K562 (cell line): ENCODE measurements at regions not wholly inside any gene's neighbourhood (a gene's known extent, or its start where the extent isn't known, plus 50 kb on each side); places are given as distances from the start of the nearest gene placed in this dataset.

Source experiments
- EZH2 ChIP-seq: IDR thresholded peaks from 2 replicates; pipeline ENCODE4 v1.6.1; 2012; ENCODE audit warnings: low read depth, mild to moderate bottlenecking, inconsistent platforms, low read length, borderline replicate concordance
- NR1H2 ChIP-seq: sonication (generic); formaldehyde crosslinking; IDR thresholded peaks from 2 replicates; pipeline ENCODE4 v1.4.0; 2020; ENCODE audit warnings: mild to moderate bottlenecking, missing genetic modification reagents
- PHF8 ChIP-seq: fragments of 200-600 bp; sonication (generic); IDR thresholded peaks from 2 replicates; pipeline ENCODE4 v1.6.1; 2012; ENCODE audit warnings: mixed run types, mild to moderate bottlenecking, inconsistent platforms, low read length, moderate library complexity, borderline replicate concordance
- POLR3G ChIP-seq: IDR thresholded peaks from 2 replicates; pipeline ENCODE4 v1.6.1; 2011; ENCODE audit not compliant: insufficient read length, insufficient replicate concordance; ENCODE audit errors: extremely low read depth
- SAP30 ChIP-seq: fragments of 200-600 bp; sonication (generic); IDR thresholded peaks from 2 replicates; pipeline ENCODE4 v1.6.1; 2012; ENCODE audit warnings: borderline replicate concordance, low read depth, mild to moderate bottlenecking, moderate library complexity, low read length, control low read depth, inconsistent platforms; ENCODE audit not compliant: insufficient read depth, poor library complexity, severe bottlenecking
- SMAD1 ChIP-seq: fragments of 150-350 bp; IDR thresholded peaks from 2 replicates; pipeline ENCODE4 v1.6.1; 2014; ENCODE audit warnings: low read length, low read depth; ENCODE audit not compliant: partially characterized antibody
- VEZF1 ChIP-seq: fragments of 200-800 bp; sonication (Bioruptor generic); IDR thresholded peaks from 2 replicates; pipeline ENCODE4 v1.6.1; 2017; ENCODE audit warnings: missing genetic modification characterization, missing compliant biosample characterization
- ZC3H8 ChIP-seq: fragments of 450-650 bp; IDR thresholded peaks from 2 replicates; pipeline ENCODE4 v1.6.1; 2017
- ZNF174 ChIP-seq: fragments of 250-450 bp; sonication (Bioruptor Pico); IDR thresholded peaks from 2 replicates; pipeline ENCODE4 v1.4.0; 2020; ENCODE audit warnings: mild to moderate bottlenecking
- ZNF239 ChIP-seq: fragments of 250-450 bp; sonication (Bioruptor Pico); IDR thresholded peaks from 2 replicates; pipeline ENCODE4 v1.4.0; 2020; ENCODE audit warnings: mild to moderate bottlenecking
- ZNF551 ChIP-seq: fragments of 250-450 bp; sonication (Bioruptor Pico); IDR thresholded peaks from 2 replicates; pipeline ENCODE4 v1.5.0; 2021; ENCODE audit warnings: mild to moderate bottlenecking, moderate library complexity
- ZNF717 ChIP-seq: fragments of 250-450 bp; sonication (Bioruptor Pico); IDR thresholded peaks from 2 replicates; pipeline ENCODE4 v1.5.0; 2021
- TF ChIP-seq, protein P1 (sequence below): fragments of 250-450 bp; sonication (Bioruptor Pico); IDR thresholded peaks from 2 replicates; pipeline ENCODE4 v1.4.0; 2020
- TF ChIP-seq, protein P2 (sequence below): fragments of 200-800 bp; sonication (Bioruptor generic); IDR thresholded peaks from 2 replicates; pipeline ENCODE4 v1.6.1; 2016; ENCODE audit warnings: missing genetic modification characterization, missing compliant biosample characterization
- TF ChIP-seq, protein P3 (sequence below), 2 experiments: fragments of 450-650 bp in 1 of 2; sonication (generic) in 1 of 2; formaldehyde crosslinking in 1 of 2; IDR thresholded peaks in 1 of 2; conservative IDR thresholded peaks in 1 of 2; 2 replicates each; pipeline versions ENCODE4 v1.6.1 to v1.8.1; 2016 to 2023; ENCODE audit warnings: mild to moderate bottlenecking in 2 of 2, moderate library complexity in 2 of 2, inconsistent platforms in 1 of 2, missing genetic modification reagents in 1 of 2

GRCh38 chr22:49629261-49629570 is 198.5 kb downstream of the BRD1 start (continued):
- TF ChIP-seq, protein P1, sequence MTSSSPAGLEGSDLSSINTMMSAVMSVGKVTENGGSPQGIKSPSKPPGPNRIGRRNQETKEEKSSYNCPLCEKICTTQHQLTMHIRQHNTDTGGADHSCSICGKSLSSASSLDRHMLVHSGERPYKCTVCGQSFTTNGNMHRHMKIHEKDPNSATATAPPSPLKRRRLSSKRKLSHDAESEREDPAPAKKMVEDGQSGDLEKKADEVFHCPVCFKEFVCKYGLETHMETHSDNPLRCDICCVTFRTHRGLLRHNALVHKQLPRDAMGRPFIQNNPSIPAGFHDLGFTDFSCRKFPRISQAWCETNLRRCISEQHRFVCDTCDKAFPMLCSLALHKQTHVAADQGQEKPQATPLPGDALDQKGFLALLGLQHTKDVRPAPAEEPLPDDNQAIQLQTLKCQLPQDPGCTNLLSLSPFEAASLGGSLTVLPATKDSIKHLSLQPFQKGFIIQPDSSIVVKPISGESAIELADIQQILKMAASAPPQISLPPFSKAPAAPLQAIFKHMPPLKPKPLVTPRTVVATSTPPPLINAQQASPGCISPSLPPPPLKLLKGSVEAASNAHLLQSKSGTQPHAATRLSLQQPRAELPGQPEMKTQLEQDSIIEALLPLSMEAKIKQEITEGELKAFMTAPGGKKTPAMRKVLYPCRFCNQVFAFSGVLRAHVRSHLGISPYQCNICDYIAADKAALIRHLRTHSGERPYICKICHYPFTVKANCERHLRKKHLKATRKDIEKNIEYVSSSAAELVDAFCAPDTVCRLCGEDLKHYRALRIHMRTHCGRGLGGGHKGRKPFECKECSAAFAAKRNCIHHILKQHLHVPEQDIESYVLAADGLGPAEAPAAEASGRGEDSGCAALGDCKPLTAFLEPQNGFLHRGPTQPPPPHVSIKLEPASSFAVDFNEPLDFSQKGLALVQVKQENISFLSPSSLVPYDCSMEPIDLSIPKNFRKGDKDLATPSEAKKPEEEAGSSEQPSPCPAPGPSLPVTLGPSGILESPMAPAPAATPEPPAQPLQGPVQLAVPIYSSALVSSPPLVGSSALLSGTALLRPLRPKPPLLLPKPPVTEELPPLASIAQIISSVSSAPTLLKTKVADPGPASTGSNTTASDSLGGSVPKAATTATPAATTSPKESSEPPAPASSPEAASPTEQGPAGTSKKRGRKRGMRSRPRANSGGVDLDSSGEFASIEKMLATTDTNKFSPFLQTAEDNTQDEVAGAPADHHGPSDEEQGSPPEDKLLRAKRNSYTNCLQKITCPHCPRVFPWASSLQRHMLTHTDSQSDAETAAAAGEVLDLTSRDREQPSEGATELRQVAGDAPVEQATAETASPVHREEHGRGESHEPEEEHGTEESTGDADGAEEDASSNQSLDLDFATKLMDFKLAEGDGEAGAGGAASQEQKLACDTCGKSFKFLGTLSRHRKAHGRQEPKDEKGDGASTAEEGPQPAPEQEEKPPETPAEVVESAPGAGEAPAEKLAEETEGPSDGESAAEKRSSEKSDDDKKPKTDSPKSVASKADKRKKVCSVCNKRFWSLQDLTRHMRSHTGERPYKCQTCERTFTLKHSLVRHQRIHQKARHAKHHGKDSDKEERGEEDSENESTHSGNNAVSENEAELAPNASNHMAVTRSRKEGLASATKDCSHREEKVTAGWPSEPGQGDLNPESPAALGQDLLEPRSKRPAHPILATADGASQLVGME (CRISPR knock-in tag) = no peak
- TF ChIP-seq, protein P2, sequence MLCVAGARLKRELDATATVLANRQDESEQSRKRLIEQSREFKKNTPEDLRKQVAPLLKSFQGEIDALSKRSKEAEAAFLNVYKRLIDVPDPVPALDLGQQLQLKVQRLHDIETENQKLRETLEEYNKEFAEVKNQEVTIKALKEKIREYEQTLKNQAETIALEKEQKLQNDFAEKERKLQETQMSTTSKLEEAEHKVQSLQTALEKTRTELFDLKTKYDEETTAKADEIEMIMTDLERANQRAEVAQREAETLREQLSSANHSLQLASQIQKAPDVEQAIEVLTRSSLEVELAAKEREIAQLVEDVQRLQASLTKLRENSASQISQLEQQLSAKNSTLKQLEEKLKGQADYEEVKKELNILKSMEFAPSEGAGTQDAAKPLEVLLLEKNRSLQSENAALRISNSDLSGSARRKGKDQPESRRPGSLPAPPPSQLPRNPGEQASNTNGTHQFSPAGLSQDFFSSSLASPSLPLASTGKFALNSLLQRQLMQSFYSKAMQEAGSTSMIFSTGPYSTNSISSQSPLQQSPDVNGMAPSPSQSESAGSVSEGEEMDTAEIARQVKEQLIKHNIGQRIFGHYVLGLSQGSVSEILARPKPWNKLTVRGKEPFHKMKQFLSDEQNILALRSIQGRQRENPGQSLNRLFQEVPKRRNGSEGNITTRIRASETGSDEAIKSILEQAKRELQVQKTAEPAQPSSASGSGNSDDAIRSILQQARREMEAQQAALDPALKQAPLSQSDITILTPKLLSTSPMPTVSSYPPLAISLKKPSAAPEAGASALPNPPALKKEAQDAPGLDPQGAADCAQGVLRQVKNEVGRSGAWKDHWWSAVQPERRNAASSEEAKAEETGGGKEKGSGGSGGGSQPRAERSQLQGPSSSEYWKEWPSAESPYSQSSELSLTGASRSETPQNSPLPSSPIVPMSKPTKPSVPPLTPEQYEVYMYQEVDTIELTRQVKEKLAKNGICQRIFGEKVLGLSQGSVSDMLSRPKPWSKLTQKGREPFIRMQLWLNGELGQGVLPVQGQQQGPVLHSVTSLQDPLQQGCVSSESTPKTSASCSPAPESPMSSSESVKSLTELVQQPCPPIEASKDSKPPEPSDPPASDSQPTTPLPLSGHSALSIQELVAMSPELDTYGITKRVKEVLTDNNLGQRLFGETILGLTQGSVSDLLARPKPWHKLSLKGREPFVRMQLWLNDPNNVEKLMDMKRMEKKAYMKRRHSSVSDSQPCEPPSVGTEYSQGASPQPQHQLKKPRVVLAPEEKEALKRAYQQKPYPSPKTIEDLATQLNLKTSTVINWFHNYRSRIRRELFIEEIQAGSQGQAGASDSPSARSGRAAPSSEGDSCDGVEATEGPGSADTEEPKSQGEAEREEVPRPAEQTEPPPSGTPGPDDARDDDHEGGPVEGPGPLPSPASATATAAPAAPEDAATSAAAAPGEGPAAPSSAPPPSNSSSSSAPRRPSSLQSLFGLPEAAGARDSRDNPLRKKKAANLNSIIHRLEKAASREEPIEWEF = no peak
- TF ChIP-seq VEZF1 (no peak), ZNF239 (no peak), SMAD1 (no peak), PHF8 (no peak), NR1H2 (CRISPR knock-in tag) (no peak), ZNF174 (CRISPR knock-in tag) (no peak), POLR3G (no peak), EZH2 (no peak), ZNF551 (CRISPR knock-in tag) (no peak), ZC3H8 (no peak), SAP30 (no peak), ZNF717 (no peak)
- TF ChIP-seq, protein P3, sequence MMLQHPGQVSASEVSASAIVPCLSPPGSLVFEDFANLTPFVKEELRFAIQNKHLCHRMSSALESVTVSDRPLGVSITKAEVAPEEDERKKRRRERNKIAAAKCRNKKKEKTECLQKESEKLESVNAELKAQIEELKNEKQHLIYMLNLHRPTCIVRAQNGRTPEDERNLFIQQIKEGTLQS (IDR thresholded peaks at IDR 0.05) = no peak
- TF ChIP-seq, protein P3 (CRISPR knock-in tag; conservative IDR thresholded peaks at IDR 0.05) = no peak
